Pancreas (tissue), 10 donors: ENCODE measurements at regions not wholly inside any gene's neighbourhood (a gene's known extent, or its start where the extent isn't known, plus 50 kb on each side); places are given as distances from the start of the nearest gene placed in this dataset.
"Not testable (repeated sequence)": the region's sequence is repeated elsewhere in the genome, so short reads cannot be mapped to it uniquely, and the experiment has no call there.

Experiments used
- ATAC-seq, 4 donors: fragments of 200-7000 bp; cut with Tn5 transposase; one replicate each; pipeline versions ENCODE4 v1.8.0 to v1.9.1; 2020; ENCODE audit warnings: mild to moderate bottlenecking in 4 of 4, moderate library complexity in 4 of 4
- DNase-seq, 6 donors: peaks; one replicate each; pipeline ENCODE4 v3.0.0-alpha.2; 2020
- FAIRE-seq: peaks from 2 replicates; lab custom pipeline; 2012; peaks lifted over from hg19 to GRCh38; lab: Jason Lieb, UNC
- H3K27ac ChIP-seq, 4 donors: fragments of 200-600 bp; sonication (generic); 1 replicate in 3 of 4; 2 replicates in 1 of 4; pipeline versions ENCODE4 v1.5.0 to v1.8.0; 2020
- H3K27me3 ChIP-seq, 4 donors: fragments of 200-600 bp; one replicate each; pipeline ENCODE4 v1.8.0; 2021
- H3K36me3 ChIP-seq, 3 donors: fragments of 200-600 bp; sonication (generic) in 1 of 3; one replicate each; pipeline versions ENCODE4 v1.5.0 to v1.8.0; 2020 to 2021
- H3K4me1 ChIP-seq, 3 donors: fragments of 200-600 bp; one replicate each; pipeline ENCODE4 v1.8.0; 2021
- H3K4me3 ChIP-seq, 4 donors: fragments of 200-600 bp; sonication (generic) in 2 of 4; one replicate each; pipeline versions ENCODE4 v1.5.0 to v1.8.0; 2020 to 2021
- H3K9me3 ChIP-seq, 4 donors: fragments of 200-600 bp; one replicate each; pipeline ENCODE4 v1.8.0; 2021
- WGBS, 2 donors: extraction: QIAGEN DNeasy Blood & Tissue Kit; methylation state at CpG; one replicate each; pipeline ENCODE4 v1.1.7; 2013; 5-methylcytosine and 5-hydroxymethylcytosine counted together
- intact Hi-C, 3 donors: fragments of 100-400 bp; cut with DNase I; formaldehyde crosslinking; loops; one replicate each; pipeline versions ENCODE4 v1.11.1 to v1.14.2; 2022
- TF ChIP-seq, protein P1 (sequence below), 4 donors: fragments of 200-600 bp; sonication (generic) in 3 of 4; IDR thresholded peaks; one replicate each; pipeline versions ENCODE4 v1.5.0 to v1.8.0; 2021; ENCODE audit warnings: antibody characterized with exemption in 4 of 4
- donor health status: healthy with polysubstance abuse.
- donor health status: DM: no; HTN: no; CAD: no; lungs with moderate emphysema.
- donor health status: DM: no; HTN: no; CAD: no.
- donor health status: control.
- donor health status: control.
- donor health status: Bipolar disorder and iron deficiency.
- donor health status: DM: yes; HTN: yes; CAD: no.
- donor health status: DM: no; HTN: no; CAD: no.
- donor health status: DM: no; HTN: no; CAD: no.
- donor health status: DM: yes; HTN: yes; CAD: no.

DNA sequence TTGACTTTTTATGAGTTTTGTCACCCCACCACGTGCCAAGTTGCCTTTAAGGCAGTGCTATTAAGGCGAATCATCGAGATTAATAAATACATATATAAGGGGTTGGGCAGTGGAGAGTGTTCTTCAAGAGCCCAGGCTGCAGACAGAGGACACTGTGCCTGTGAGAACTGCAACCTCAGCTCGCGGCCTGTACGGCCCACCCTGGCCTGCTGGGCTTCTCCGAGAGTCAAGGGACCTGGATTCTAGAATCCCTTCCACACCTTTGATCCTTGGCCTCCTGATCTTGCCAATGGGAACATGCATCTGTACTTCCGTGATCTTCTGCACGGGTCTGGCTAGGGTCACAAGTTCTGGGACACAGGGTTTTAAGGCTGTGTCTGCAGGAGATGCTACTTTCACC, 54.5 kb downstream of the IRX5 start:
- DNase-seq (no peak), ATAC-seq (no peak), FAIRE-seq (no peak)
- Histone ChIP-seq H3K9me3 (no peaks in the 10 kb centered on the region), H3K4me3 (no peak overlapping the region), H3K36me3 (no peaks in the 10 kb centered on the region), H3K4me1 (no peaks in the 10 kb centered on the region), H3K27ac (no peak overlapping the region), H3K27me3 (no peaks in the 10 kb centered on the region)
- intact Hi-C loops, result no loop called here
- WGBS, 2 donors, result 64 to 76% methylated on average over 9 of the region's 9 CpGs
- TF ChIP-seq, protein P1, sequence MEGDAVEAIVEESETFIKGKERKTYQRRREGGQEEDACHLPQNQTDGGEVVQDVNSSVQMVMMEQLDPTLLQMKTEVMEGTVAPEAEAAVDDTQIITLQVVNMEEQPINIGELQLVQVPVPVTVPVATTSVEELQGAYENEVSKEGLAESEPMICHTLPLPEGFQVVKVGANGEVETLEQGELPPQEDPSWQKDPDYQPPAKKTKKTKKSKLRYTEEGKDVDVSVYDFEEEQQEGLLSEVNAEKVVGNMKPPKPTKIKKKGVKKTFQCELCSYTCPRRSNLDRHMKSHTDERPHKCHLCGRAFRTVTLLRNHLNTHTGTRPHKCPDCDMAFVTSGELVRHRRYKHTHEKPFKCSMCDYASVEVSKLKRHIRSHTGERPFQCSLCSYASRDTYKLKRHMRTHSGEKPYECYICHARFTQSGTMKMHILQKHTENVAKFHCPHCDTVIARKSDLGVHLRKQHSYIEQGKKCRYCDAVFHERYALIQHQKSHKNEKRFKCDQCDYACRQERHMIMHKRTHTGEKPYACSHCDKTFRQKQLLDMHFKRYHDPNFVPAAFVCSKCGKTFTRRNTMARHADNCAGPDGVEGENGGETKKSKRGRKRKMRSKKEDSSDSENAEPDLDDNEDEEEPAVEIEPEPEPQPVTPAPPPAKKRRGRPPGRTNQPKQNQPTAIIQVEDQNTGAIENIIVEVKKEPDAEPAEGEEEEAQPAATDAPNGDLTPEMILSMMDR (IDR thresholded peaks at IDR 0.05), result no peak

GRCh38 chr16:54985668-54986067, 55.0 kb downstream of the IRX5 start:
- no peak for FAIRE-seq
- no peak for ATAC-seq
- Histone ChIP-seq H3K27me3 (no peaks in the 10 kb centered on the region), H3K4me1 (no peaks in the 10 kb centered on the region), H3K27ac (no peak overlapping the region), H3K4me3 (no peak overlapping the region), H3K36me3 (no peaks in the 10 kb centered on the region), H3K9me3 (no peaks in the 10 kb centered on the region)
- WGBS, 2 donors, result 74 to 76% methylated on average over 3 of the region's 3 CpGs
- TF ChIP-seq, protein P1 (IDR thresholded peaks at IDR 0.05), result no peak
- DNase-seq, result no peak
- intact Hi-C loops, result no loop called here

DNA sequence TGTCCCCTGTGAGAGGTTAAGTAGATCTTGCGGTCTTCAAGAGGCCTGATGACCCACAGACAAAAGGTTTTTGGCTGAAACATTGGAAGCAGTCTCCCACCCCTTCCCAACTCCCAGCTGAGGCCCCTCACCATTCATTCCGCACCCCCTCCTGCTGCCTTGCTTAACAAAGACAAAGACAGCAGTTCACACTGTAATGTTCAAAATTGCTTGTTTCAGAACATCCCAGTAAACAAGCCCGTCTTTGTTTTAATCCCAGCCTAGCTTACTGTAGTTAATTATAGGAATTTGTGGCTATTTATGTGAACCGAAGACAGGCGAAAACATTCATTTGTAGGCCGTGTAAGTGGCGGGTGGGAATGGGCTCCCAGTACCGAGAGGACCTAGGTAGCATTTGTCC, 55.7 kb downstream of the IRX5 start:
- H3K4me3 ChIP-seq, result no peak overlapping the region
- H3K36me3 ChIP-seq, result no peaks in the 10 kb centered on the region
- H3K4me1 ChIP-seq, result no peaks in the 10 kb centered on the region
- DNase-seq (no peak), ATAC-seq (no peak), FAIRE-seq (no peak)
- H3K27me3 ChIP-seq, result peaks cover 0 to 3% (median 0%) of the 10 kb centered on the region in 4 donors
- WGBS, 2 donors, result 77 to 82% methylated on average over 8 of the region's 8 CpGs
- intact Hi-C loops, result no loop called here
- no peak overlapping the region for H3K27ac ChIP-seq
- TF ChIP-seq, protein P1 (IDR thresholded peaks at IDR 0.05), result no peak
- H3K9me3 ChIP-seq, result no peaks in the 10 kb centered on the region

DNA sequence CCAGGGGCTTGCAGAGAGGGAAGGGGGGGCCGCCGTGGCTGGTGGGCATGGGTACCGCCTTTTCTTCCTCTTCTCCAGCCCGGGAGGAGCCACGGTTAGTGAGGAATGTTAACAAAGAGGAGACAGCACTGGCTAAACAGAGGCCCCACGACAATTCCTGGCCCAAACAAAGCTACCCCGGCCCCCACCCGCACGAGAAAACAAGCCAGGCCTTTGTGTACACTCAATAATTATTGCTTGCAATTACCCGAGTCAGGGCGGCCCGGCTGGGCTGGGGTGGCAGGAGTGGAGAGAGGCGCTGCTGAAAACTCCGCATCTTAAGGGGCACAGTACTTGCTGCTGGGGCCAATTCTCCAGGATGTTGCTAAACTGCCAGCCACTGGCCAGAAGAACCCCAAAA, 56.4 kb downstream of the IRX5 start:
- FAIRE-seq, result no peak
- Histone ChIP-seq H3K36me3 (no peaks in the 10 kb centered on the region), H3K27ac (no peak overlapping the region), H3K4me3 (no peak overlapping the region), H3K9me3 (no peaks in the 10 kb centered on the region), H3K4me1 (no peaks in the 10 kb centered on the region), H3K27me3 (peaks cover 0 to 7% (median 0%) of the 10 kb centered on the region in 4 donors)
- TF ChIP-seq, protein P1 (IDR thresholded peaks at IDR 0.05), result no peak
- no peak for ATAC-seq
- 45 to 49% methylated on average over 13 to 14 of the region's 14 CpGs for WGBS, 2 donors
- intact Hi-C loops, result no loop called here
- DNase-seq, result no peak

- ATAC-seq, result no peak
- TF ChIP-seq, protein P1 (IDR thresholded peaks at IDR 0.05), result no peak
- WGBS, 2 donors, result 42 to 52% methylated on average over 3 of the region's 3 CpGs
- Histone ChIP-seq H3K36me3 (no peaks in the 10 kb centered on the region), H3K9me3 (no peaks in the 10 kb centered on the region), H3K27me3 (peaks cover 0 to 7% (median 0%) of the 10 kb centered on the region in 4 donors), H3K4me1 (no peaks in the 10 kb centered on the region), H3K27ac (no peak overlapping the region), H3K4me3 (no peak overlapping the region)
- no peak for FAIRE-seq
- intact Hi-C loops, result no loop called here
- no peak for DNase-seq
These were observed 60.9 kb downstream of the IRX5 start for GRCh38 chr16:54991525-54991924.

DNA sequence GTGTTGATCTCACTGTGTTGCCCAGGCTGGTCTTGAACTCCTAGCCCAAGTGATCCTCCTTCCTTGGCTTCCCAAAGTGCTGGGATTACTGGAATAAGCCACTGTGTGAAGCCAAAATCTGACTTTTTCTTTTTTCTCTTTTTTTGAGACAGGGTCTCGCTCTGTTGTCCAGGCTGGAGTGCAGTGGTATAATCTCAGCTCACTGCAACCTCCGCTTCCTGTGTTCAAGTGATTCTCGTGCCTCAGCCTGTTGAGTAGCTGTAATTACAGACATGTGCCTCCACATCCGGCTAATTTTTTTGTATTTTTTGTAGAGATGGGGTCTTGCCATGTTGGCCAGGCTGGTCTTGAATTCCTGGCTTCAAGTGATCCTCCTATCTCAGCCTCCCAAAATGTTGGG, 61.3 kb downstream of the IRX5 start:
- ATAC-seq, H3K27ac ChIP-seq, H3K4me3 ChIP-seq, intact Hi-C loops, H3K36me3 ChIP-seq, H3K9me3 ChIP-seq, H3K27me3 ChIP-seq, FAIRE-seq, DNase-seq, H3K4me1 ChIP-seq: not testable (repeated sequence)
- 73 to 81% methylated on average over 4 of the region's 4 CpGs for WGBS, 2 donors
